SK-N-SH (cell line): ENCODE measurements at regions not wholly inside any gene's neighbourhood (a gene's known extent, or its start where the extent isn't known, plus 50 kb on each side); places are given as distances from the start of the nearest gene placed in this dataset.

Source experiments
- CTCF ChIA-PET: fragments of 300-600, 350-600 bp; formaldehyde crosslinking; extraction: SDS; loops from one replicate; lab custom pipeline; 2021; lab: Yijun Ruan, JAX
- POLR2A ChIA-PET: fragments of 350-600 bp; sonication (Branson Sonifier 250); formaldehyde crosslinking; extraction: SDS; loops from one replicate; lab custom pipeline; 2020; ENCODE audit warnings: antibody characterized with exemption, inconsistent platforms; lab: Yijun Ruan, JAX
- DNase-seq: peaks from one replicate; pipeline ENCODE4 v3.0.0; 2012
- H2AFZ ChIP-seq: fragments of 200-600 bp; sonication (generic); 2 replicates; pipeline ENCODE4 v1.8.1; 2016; ENCODE audit warnings: antibody characterized with exemption, mild to moderate bottlenecking, low read depth
- H3F3A ChIP-seq: fragments of 200-600 bp; sonication (generic); replicated peaks from 2 replicates; pipeline ENCODE3; 2016; ENCODE audit warnings: antibody characterized with exemption, mild to moderate bottlenecking; ENCODE audit not compliant: insufficient read depth
- H3K27ac ChIP-seq, 2 experiments: fragments of 200-500 bp in 1 of 2; fragments of 200-600 bp in 1 of 2; sonication (Bioruptor generic) in 1 of 2; sonication (generic), shearing (Covaris generic) in 1 of 2; 2 replicates each; pipeline versions ENCODE4 v1.5.1 to v1.6.1; 2014 to 2016; ENCODE audit warnings: low read depth in 2 of 2, inconsistent platforms in 1 of 2, low read length in 1 of 2, mild to moderate bottlenecking in 1 of 2, mixed read lengths in 1 of 2
- H3K27me3 ChIP-seq: fragments of 200-600 bp; sonication (generic), shearing (Covaris generic); 2 replicates; pipeline ENCODE4 v1.6.1; 2016; ENCODE audit warnings: mixed run types; ENCODE audit not compliant: insufficient read depth
- H3K36me3 ChIP-seq, 2 experiments: fragments of 200-500 bp in 1 of 2; fragments of 200-600 bp in 1 of 2; sonication (Bioruptor generic) in 1 of 2; sonication (generic) in 1 of 2; replicated peaks in 1 of 2; 2 replicates each; pipeline versions ENCODE3 to v1.5.1; 2014 to 2016; ENCODE audit warnings: low read length in 1 of 2, mild to moderate bottlenecking in 1 of 2; ENCODE audit not compliant: insufficient read depth in 2 of 2, control insufficient read depth in 1 of 2
- H3K4me1 ChIP-seq, 2 experiments: fragments of 200-500 bp in 1 of 2; fragments of 200-600 bp in 1 of 2; sonication (Bioruptor generic) in 1 of 2; sonication (generic), shearing (Covaris generic) in 1 of 2; 2 replicates each; pipeline versions ENCODE4 v1.5.1 to v1.6.1; 2014 to 2016; ENCODE audit warnings: low read depth in 1 of 2, low read length in 1 of 2, mixed run types in 1 of 2; ENCODE audit not compliant: insufficient read depth in 2 of 2, control insufficient read depth in 1 of 2
- H3K4me2 ChIP-seq: fragments of 200-600 bp; sonication (generic), shearing (Covaris generic); 2 replicates; pipeline ENCODE4 v1.6.1; 2017; ENCODE audit warnings: mixed run types
- H3K4me3 ChIP-seq, 2 experiments: fragments of 200-500 bp in 1 of 2; fragments of 200-600 bp in 1 of 2; sonication (Bioruptor generic) in 1 of 2; sonication (generic), shearing (Covaris generic) in 1 of 2; 2 replicates each; pipeline versions ENCODE4 v1.5.1 to v1.8.1; 2014 to 2016; ENCODE audit warnings: low read depth in 2 of 2, inconsistent platforms in 1 of 2, low read length in 1 of 2, mild to moderate bottlenecking in 1 of 2, mixed read lengths in 1 of 2, moderate library complexity in 1 of 2
- H3K79me2 ChIP-seq: fragments of 200-600 bp; sonication (generic); 2 replicates; pipeline ENCODE4 v1.8.1; 2017; ENCODE audit warnings: mild to moderate bottlenecking; ENCODE audit not compliant: insufficient read depth
- H3K9ac ChIP-seq: fragments of 200-600 bp; sonication (generic); 2 replicates; pipeline ENCODE4 v1.6.1; 2017; ENCODE audit warnings: mixed run types
- H3K9me2 ChIP-seq: fragments of 200-600 bp; sonication (generic); 2 replicates; pipeline ENCODE4 v1.6.1; 2017; ENCODE audit warnings: mixed run types
- H3K9me3 ChIP-seq: fragments of 200-600 bp; sonication (generic); 2 replicates; pipeline ENCODE4 v1.6.1; 2017; ENCODE audit warnings: mixed run types, mild to moderate bottlenecking, moderate library complexity
- H4K20me1 ChIP-seq: fragments of 200-600 bp; sonication (generic); 2 replicates; pipeline ENCODE4 v1.6.1; 2017; ENCODE audit warnings: mild to moderate bottlenecking, mixed run types; ENCODE audit not compliant: insufficient read depth
- EZH2phosphoT487 ChIP-seq: fragments of 200-600 bp; sonication (generic); IDR thresholded peaks from 2 replicates; pipeline ENCODE4 v1.6.1; 2017; ENCODE audit warnings: low read depth, mixed run types, mild to moderate bottlenecking, antibody characterized with exemption, moderate library complexity, borderline replicate concordance
- FOSL2 ChIP-seq: IDR thresholded peaks from 2 replicates; pipeline ENCODE4 v1.4.0; 2012; ENCODE audit warnings: low read depth, mild to moderate bottlenecking, moderate library complexity, borderline replicate concordance
- FOXJ3 ChIP-seq: sonication (generic); formaldehyde crosslinking; IDR thresholded peaks from 2 replicates; pipeline ENCODE4 v1.5.1; 2020; ENCODE audit warnings: mild to moderate bottlenecking, missing genetic modification reagents
- FOXM1 ChIP-seq: IDR thresholded peaks from 2 replicates; pipeline ENCODE4 v1.4.0; 2012; ENCODE audit warnings: low read depth, mild to moderate bottlenecking
- GABPA ChIP-seq: IDR thresholded peaks from 2 replicates; pipeline ENCODE4 v1.4.0; 2012; ENCODE audit warnings: low read depth, mild to moderate bottlenecking
- JUND ChIP-seq: IDR thresholded peaks from 2 replicates; pipeline ENCODE4 v1.4.0; 2012
- MEF2A ChIP-seq: IDR thresholded peaks from 2 replicates; pipeline ENCODE4 v1.4.0; 2012; ENCODE audit warnings: low read depth, borderline replicate concordance
- POLR2AphosphoS5 ChIP-seq: IDR thresholded peaks from 2 replicates; pipeline ENCODE4 v1.6.1; 2012; ENCODE audit warnings: low read depth, low read length
- RAD21 ChIP-seq: IDR thresholded peaks from 2 replicates; pipeline ENCODE4 v1.6.1; 2012; ENCODE audit warnings: mild to moderate bottlenecking, low read length
- SMC3 ChIP-seq: IDR thresholded peaks from 2 replicates; pipeline ENCODE4 v1.6.1; 2012; ENCODE audit warnings: low read depth, low read length, improper control_type of control experiment
- TAF1 ChIP-seq: IDR thresholded peaks from 2 replicates; pipeline ENCODE4 v1.6.1; 2012; ENCODE audit warnings: low read depth, mild to moderate bottlenecking, low read length, moderate library complexity, borderline replicate concordance
- TEAD4 ChIP-seq: IDR thresholded peaks from 2 replicates; pipeline ENCODE4 v1.4.0; 2012; ENCODE audit warnings: mild to moderate bottlenecking, borderline replicate concordance; ENCODE audit not compliant: insufficient read depth
- WGBS: methylation state at CpG from one replicate; pipeline ENCODE4 v1.1.6; 2017; ENCODE audit warnings: low lambda C conversion rate; 5-methylcytosine and 5-hydroxymethylcytosine counted together
- TF ChIP-seq, protein P1 (sequence below): IDR thresholded peaks from 2 replicates; pipeline ENCODE4; 2012
- TF ChIP-seq, protein P2 (sequence below): fragments of 200-600 bp; sonication (generic); IDR thresholded peaks from 2 replicates; pipeline ENCODE4 v1.6.1; 2017; ENCODE audit warnings: antibody characterized with exemption, mild to moderate bottlenecking, moderate library complexity
- TF ChIP-seq, protein P3 (sequence below): fragments of 150-350 bp; IDR thresholded peaks from 2 replicates; pipeline ENCODE4 v1.6.1; 2016; ENCODE audit warnings: mild to moderate bottlenecking, low read depth, low read length
- TF ChIP-seq, protein P4 (sequence below): IDR thresholded peaks from 2 replicates; pipeline ENCODE4 v1.4.0; 2012; ENCODE audit warnings: low read depth, borderline replicate concordance
- TF ChIP-seq, protein P5 (sequence below): IDR thresholded peaks from 2 replicates; pipeline ENCODE4 v1.4.0; 2012; ENCODE audit warnings: low read depth

DNA sequence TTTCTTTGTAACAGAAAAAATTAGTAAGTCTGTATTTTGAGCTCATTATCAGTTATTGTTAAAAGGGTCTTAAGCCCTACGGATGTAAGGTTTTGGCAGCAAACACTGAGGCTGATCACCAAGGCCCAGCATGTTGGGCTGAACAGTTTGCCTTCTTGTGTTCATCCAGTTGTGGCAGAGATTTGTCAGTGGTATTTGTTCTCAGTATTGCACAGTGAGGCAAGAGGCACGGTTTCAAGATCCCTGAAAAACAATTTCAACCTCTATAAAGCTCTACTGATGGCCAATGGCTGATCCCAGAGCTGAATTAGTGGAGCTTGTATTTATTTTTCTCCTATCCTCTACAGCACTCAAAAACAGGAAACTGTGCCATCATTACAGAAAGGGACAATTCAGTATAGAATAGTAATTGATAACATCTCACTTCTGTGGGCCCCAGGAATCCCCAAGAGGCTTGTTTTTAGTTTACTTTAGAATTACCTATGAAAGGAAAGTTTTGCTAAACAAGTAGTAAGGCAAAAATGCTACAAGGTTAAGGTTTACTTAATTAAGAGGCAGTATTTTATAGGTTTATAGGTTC lies 191.8 kb upstream of the RAB4A start:
- H3K27ac ChIP-seq = no peak overlapping the region
- POLR2A ChIA-PET = no interaction called here
- CTCF ChIA-PET = no interaction called here
- no peak overlapping the region for H3K9ac ChIP-seq
- 0 out of 2 replicates have a peak, but pooled peaks cover 4% of the 10 kb centered on the region for H3K9me3 ChIP-seq
- 36% methylated on average over 2 of the region's 2 CpGs for WGBS
- no peak for TF ChIP-seq JUND
- no peak for TF ChIP-seq FOSL2
- TF ChIP-seq FOXJ3 (CRISPR knock-in tag) = no peak
- TF ChIP-seq RAD21 = no peak
- TF ChIP-seq MEF2A = no peak
- no peak for TF ChIP-seq EZH2phosphoT487
- no peak for TF ChIP-seq SMC3
- TF ChIP-seq, protein P1, sequence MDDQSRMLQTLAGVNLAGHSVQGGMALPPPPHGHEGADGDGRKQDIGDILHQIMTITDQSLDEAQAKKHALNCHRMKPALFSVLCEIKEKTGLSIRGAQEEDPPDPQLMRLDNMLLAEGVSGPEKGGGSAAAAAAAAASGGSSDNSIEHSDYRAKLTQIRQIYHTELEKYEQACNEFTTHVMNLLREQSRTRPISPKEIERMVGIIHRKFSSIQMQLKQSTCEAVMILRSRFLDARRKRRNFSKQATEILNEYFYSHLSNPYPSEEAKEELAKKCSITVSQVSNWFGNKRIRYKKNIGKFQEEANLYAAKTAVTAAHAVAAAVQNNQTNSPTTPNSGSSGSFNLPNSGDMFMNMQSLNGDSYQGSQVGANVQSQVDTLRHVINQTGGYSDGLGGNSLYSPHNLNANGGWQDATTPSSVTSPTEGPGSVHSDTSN = no peak
- no peak for TF ChIP-seq TAF1
- TF ChIP-seq FOXM1 = no peak
- TF ChIP-seq, protein P2, sequence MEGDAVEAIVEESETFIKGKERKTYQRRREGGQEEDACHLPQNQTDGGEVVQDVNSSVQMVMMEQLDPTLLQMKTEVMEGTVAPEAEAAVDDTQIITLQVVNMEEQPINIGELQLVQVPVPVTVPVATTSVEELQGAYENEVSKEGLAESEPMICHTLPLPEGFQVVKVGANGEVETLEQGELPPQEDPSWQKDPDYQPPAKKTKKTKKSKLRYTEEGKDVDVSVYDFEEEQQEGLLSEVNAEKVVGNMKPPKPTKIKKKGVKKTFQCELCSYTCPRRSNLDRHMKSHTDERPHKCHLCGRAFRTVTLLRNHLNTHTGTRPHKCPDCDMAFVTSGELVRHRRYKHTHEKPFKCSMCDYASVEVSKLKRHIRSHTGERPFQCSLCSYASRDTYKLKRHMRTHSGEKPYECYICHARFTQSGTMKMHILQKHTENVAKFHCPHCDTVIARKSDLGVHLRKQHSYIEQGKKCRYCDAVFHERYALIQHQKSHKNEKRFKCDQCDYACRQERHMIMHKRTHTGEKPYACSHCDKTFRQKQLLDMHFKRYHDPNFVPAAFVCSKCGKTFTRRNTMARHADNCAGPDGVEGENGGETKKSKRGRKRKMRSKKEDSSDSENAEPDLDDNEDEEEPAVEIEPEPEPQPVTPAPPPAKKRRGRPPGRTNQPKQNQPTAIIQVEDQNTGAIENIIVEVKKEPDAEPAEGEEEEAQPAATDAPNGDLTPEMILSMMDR = no peak
- TF ChIP-seq, protein P3, sequence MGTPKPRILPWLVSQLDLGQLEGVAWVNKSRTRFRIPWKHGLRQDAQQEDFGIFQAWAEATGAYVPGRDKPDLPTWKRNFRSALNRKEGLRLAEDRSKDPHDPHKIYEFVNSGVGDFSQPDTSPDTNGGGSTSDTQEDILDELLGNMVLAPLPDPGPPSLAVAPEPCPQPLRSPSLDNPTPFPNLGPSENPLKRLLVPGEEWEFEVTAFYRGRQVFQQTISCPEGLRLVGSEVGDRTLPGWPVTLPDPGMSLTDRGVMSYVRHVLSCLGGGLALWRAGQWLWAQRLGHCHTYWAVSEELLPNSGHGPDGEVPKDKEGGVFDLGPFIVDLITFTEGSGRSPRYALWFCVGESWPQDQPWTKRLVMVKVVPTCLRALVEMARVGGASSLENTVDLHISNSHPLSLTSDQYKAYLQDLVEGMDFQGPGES = no peak
- TF ChIP-seq POLR2AphosphoS5 = no peak
- no peak for TF ChIP-seq TEAD4
- TF ChIP-seq, protein P4, sequence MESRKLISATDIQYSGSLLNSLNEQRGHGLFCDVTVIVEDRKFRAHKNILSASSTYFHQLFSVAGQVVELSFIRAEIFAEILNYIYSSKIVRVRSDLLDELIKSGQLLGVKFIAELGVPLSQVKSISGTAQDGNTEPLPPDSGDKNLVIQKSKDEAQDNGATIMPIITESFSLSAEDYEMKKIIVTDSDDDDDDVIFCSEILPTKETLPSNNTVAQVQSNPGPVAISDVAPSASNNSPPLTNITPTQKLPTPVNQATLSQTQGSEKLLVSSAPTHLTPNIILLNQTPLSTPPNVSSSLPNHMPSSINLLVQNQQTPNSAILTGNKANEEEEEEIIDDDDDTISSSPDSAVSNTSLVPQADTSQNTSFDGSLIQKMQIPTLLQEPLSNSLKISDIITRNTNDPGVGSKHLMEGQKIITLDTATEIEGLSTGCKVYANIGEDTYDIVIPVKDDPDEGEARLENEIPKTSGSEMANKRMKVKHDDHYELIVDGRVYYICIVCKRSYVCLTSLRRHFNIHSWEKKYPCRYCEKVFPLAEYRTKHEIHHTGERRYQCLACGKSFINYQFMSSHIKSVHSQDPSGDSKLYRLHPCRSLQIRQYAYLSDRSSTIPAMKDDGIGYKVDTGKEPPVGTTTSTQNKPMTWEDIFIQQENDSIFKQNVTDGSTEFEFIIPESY = no peak
- no peak for TF ChIP-seq GABPA
- TF ChIP-seq, protein P5, sequence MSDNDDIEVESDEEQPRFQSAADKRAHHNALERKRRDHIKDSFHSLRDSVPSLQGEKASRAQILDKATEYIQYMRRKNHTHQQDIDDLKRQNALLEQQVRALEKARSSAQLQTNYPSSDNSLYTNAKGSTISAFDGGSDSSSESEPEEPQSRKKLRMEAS = no peak
- TF ChIP-seq, all 33 proteins: peak for 0
- Histone ChIP-seq H3K4me3 (no peak overlapping the region), H3K27me3 (no peaks in the 10 kb centered on the region), H3K9me2 (no peaks in the 10 kb centered on the region), H2AFZ (no peak overlapping the region), H4K20me1 (no peaks in the 10 kb centered on the region), H3K4me1 (no peaks in the 10 kb centered on the region), H3K36me3 (no peaks in the 10 kb centered on the region), H3K79me2 (no peaks in the 10 kb centered on the region), H3K4me2 (no peak overlapping the region), H3F3A (no peaks in the 10 kb centered on the region)
- DNase-seq = no peak
